HepG2 (cell line): ENCODE measurements at regions not wholly inside any gene's neighbourhood (a gene's known extent, or its start where the extent isn't known, plus 50 kb on each side); places are given as distances from the start of the nearest gene placed in this dataset.
A peak's percentile ranks its signal among the peaks of the same experiment; 100 is the strongest.

ENCODE experiments used
- ATAC-seq: fragments of 200-7000 bp; cut with Tn5 transposase; 3 replicates; pipeline ENCODE4 v1.9.1; 2020; ENCODE audit warnings: mild to moderate bottlenecking, moderate library complexity
- BruUV-seq: library from RNA; stranded (reverse); fragments of 400-500 nt; replicated peaks from 2 replicates; lab custom pipeline; 2021; lab: Mats Ljungman, UMichigan
- CTCF ChIA-PET: fragments of 300-600 bp; formaldehyde crosslinking; extraction: SDS; loops from one replicate; lab custom pipeline; 2021; ENCODE audit warnings: low total read pairs, inconsistent platforms, low intra/inter-chr PET ratio; lab: Yijun Ruan, JAX
- POLR2A ChIA-PET: fragments of 350-600 bp; sonication (Branson Sonifier 250); formaldehyde crosslinking; loops from one replicate; lab custom pipeline; 2020; ENCODE audit warnings: antibody characterized with exemption, inconsistent platforms; lab: Yijun Ruan, JAX
- DNase-seq: peaks from one replicate; pipeline ENCODE4 v3.0.0-alpha.2; 2015; ENCODE audit warnings: low spot score
- FAIRE-seq: peaks from 3 replicates; lab custom pipeline; 2011; peaks lifted over from hg19 to GRCh38; lab: Jason Lieb, UNC
- H2AFZ ChIP-seq: one replicate; pipeline ENCODE4 v1.6.1; 2011; ENCODE audit warnings: low read length, inconsistent platforms
- H3K27ac ChIP-seq: fragments of 300-600 bp; 3 replicates; pipeline ENCODE4 v1.8.0; 2011; ENCODE audit warnings: mixed run types, mild to moderate bottlenecking, mixed read lengths, low read length, inconsistent platforms; ENCODE audit not compliant: insufficient read depth; ENCODE audit errors: extremely low read length
- H3K27me3 ChIP-seq, 2 experiments: fragments of 200-600 bp in 1 of 2; 2 replicates in 1 of 2; 3 replicates in 1 of 2; pipeline versions ENCODE4 v1.6.0 to v1.8.0; 2011; ENCODE audit warnings: low read length in 2 of 2, mild to moderate bottlenecking in 2 of 2, moderate library complexity in 2 of 2, inconsistent platforms in 1 of 2; ENCODE audit not compliant: insufficient read depth in 2 of 2, control insufficient read depth in 1 of 2
- H3K36me3 ChIP-seq, 2 experiments: fragments of 200-600 bp in 1 of 2; replicated peaks in 1 of 2; 2 replicates in 1 of 2; 3 replicates in 1 of 2; pipeline versions ENCODE4 v1.5.1 to v1.8.0; 2011; ENCODE audit warnings: low read length in 2 of 2, inconsistent platforms in 1 of 2; ENCODE audit not compliant: insufficient read depth in 2 of 2, control insufficient read depth in 1 of 2
- H3K4me1 ChIP-seq: 2 replicates; pipeline ENCODE4 v1.5.1; 2012; ENCODE audit warnings: low read length, inconsistent platforms; ENCODE audit not compliant: insufficient read depth
- H3K4me2 ChIP-seq: 2 replicates; pipeline ENCODE4 v1.6.0; 2011; ENCODE audit warnings: low read depth, low read length, inconsistent platforms
- H3K4me3 ChIP-seq, 3 experiments: fragments of 200-600 bp in 1 of 3; sonication (generic), shearing (Covaris generic) in 1 of 3; replicated peaks in 1 of 3; 2 replicates each; pipeline ENCODE4 v1.5.1; 2011 to 2016; ENCODE audit warnings: low read length in 3 of 3, inconsistent platforms in 2 of 3, low read depth in 2 of 3, mild to moderate bottlenecking in 2 of 3, control low read depth in 1 of 3, mixed read lengths in 1 of 3; ENCODE audit not compliant: insufficient read depth in 1 of 3
- H3K79me2 ChIP-seq: one replicate; pipeline ENCODE4 v1.6.1; 2011; ENCODE audit warnings: low read length, inconsistent platforms; ENCODE audit not compliant: insufficient read depth
- H3K9ac ChIP-seq: 2 replicates; pipeline ENCODE4 v1.6.0; 2011; ENCODE audit warnings: mild to moderate bottlenecking, low read depth, low read length, inconsistent platforms; ENCODE audit not compliant: insufficient read depth
- H3K9me3 ChIP-seq: 2 replicates; pipeline ENCODE4 v1.5.1; 2012; ENCODE audit warnings: mild to moderate bottlenecking, low read length
- H4K20me1 ChIP-seq: 2 replicates; pipeline ENCODE4 v1.6.0; 2011; ENCODE audit warnings: inconsistent platforms, mild to moderate bottlenecking, low read length, moderate library complexity; ENCODE audit not compliant: insufficient read depth
- AGO2 ChIP-seq: fragments of 200-400 bp; formaldehyde crosslinking; optimal IDR thresholded peaks from 2 replicates; pipeline ENCODE3; 2017; ENCODE audit warnings: mild to moderate bottlenecking, low read depth, low read length, moderate library complexity
- CEBPB ChIP-seq: IDR thresholded peaks from 2 replicates; pipeline ENCODE4 v1.6.1; 2011; ENCODE audit warnings: low read depth, low read length, improper control_type of control experiment, borderline replicate concordance
- GATAD2A ChIP-seq: IDR thresholded peaks from 2 replicates; pipeline ENCODE4 v1.6.1; 2016
- ZNF263 ChIP-seq: sonication (generic); formaldehyde crosslinking; IDR thresholded peaks from 2 replicates; pipeline ENCODE4 v1.4.0; 2020; ENCODE audit warnings: missing genetic modification reagents
- ZNF746 ChIP-seq: sonication (generic); formaldehyde crosslinking; IDR thresholded peaks from 2 replicates; pipeline ENCODE4 v1.8.0; 2022; ENCODE audit warnings: mild to moderate bottlenecking, missing genetic modification reagents
- WGBS: methylation state at CpG from one replicate; pipeline ENCODE4 v1.1.6; 2017; ENCODE audit warnings: low lambda C conversion rate; 5-methylcytosine and 5-hydroxymethylcytosine counted together
- in situ Hi-C: cut with HindIII; loops from 2 replicates; pipeline ENCODE4 v1.10.0; 2017; ENCODE audit warnings: low pct_unique_long_range_greater_than_20kb; ENCODE audit not compliant: extremely low pct_ligation_motif_present
- intact Hi-C: fragments of 100-400 bp; cut with micrococcal nuclease; formaldehyde crosslinking; loops from one replicate; pipeline ENCODE4 v1.10.0; 2022; ENCODE audit not compliant: unreplicated experiment
- TF ChIP-seq, protein P1 (sequence below): sonication (generic); formaldehyde crosslinking; IDR thresholded peaks from 2 replicates; pipeline ENCODE4 v1.4.0; 2020; ENCODE audit warnings: mild to moderate bottlenecking, missing genetic modification reagents
- TF ChIP-seq, protein P2 (sequence below): sonication (generic); formaldehyde crosslinking; IDR thresholded peaks from 2 replicates; pipeline ENCODE4 v1.5.0; 2020; ENCODE audit warnings: missing genetic modification reagents

DNA sequence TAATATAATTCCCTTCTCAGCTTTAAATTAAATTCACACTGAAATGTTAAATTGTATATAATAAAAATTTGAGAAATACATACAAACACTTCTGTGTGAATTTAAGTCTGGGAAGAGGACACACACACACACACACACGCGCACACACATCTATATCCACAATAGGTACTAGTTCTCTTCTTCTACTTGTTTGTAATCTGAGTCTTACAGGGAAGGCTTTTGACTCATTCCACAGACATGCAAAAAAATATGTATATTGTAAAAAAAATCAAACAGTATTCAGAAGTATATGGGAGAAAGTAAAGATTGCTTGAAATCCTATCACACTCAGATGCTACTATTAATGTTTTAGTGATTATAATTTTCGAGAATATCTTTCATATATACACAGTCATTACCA, 276.2 kb downstream of the MDFIC start (continued):
- TF ChIP-seq, protein P1, sequence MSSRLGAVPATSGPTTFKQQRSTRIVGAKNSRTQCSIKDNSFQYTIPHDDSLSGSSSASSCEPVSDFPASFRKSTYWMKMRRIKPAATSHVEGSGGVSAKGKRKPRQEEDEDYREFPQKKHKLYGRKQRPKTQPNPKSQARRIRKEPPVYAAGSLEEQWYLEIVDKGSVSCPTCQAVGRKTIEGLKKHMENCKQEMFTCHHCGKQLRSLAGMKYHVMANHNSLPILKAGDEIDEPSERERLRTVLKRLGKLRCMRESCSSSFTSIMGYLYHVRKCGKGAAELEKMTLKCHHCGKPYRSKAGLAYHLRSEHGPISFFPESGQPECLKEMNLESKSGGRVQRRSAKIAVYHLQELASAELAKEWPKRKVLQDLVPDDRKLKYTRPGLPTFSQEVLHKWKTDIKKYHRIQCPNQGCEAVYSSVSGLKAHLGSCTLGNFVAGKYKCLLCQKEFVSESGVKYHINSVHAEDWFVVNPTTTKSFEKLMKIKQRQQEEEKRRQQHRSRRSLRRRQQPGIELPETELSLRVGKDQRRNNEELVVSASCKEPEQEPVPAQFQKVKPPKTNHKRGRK (CRISPR knock-in tag): no peak
- TF ChIP-seq ZNF746 (CRISPR knock-in tag) (no peak), AGO2 (no peak), ZNF263 (CRISPR knock-in tag) (no peak)
- TF ChIP-seq, protein P2, sequence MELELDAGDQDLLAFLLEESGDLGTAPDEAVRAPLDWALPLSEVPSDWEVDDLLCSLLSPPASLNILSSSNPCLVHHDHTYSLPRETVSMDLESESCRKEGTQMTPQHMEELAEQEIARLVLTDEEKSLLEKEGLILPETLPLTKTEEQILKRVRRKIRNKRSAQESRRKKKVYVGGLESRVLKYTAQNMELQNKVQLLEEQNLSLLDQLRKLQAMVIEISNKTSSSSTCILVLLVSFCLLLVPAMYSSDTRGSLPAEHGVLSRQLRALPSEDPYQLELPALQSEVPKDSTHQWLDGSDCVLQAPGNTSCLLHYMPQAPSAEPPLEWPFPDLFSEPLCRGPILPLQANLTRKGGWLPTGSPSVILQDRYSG (CRISPR knock-in tag): no peak
- TF ChIP-seq, all 625 proteins: peak for 0

DNA sequence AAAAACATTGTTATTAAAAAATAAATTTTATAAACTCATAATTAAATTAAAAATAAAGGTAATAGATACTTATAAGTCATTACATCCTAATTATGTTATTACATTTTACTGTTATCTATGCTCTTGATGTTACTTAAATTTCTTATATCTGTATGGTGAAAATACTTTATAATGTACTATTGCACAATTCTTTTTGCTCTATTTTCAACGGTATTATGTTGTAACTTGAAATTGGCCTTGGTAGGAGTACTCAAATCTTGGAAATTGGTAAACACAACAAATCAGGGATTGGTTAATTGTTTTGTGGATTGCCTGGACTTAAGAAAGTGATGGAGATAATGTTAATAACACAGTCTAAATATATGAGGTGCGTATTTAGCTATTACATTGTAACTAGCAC, 273.3 kb downstream of the MDFIC start:
- POLR2A ChIA-PET: no interaction called here
- intact Hi-C loops: no loop called here
- no peaks in the 10 kb centered on the region for H3K36me3 ChIP-seq
- no peak for ATAC-seq
- WGBS: 32% methylated on average over 2 of the region's 2 CpGs
- in situ Hi-C loops: no loop called here
- TF ChIP-seq CEBPB (peak; percentile 54; the same call in 1 of the 2 replicates), GATAD2A (CRISPR knock-in tag) (no peak)
- no peak overlapping the region for H3K4me3 ChIP-seq
- no peak overlapping the region for H2AFZ ChIP-seq
- H3K9ac ChIP-seq: no peak overlapping the region
- H4K20me1 ChIP-seq: no peaks in the 10 kb centered on the region
- no peak for DNase-seq
- no peak for FAIRE-seq
- no peaks in the 10 kb centered on the region for H3K4me1 ChIP-seq
- no peaks in the 10 kb centered on the region for H3K79me2 ChIP-seq
- no peaks in the 10 kb centered on the region; a peak in 1 of 5 replicates for H3K27me3 ChIP-seq
- no peak overlapping the region for H3K4me2 ChIP-seq
- peaks cover 5% of the 10 kb centered on the region; the same call in 1 of the 2 replicates for H3K9me3 ChIP-seq
- no peak overlapping the region for H3K27ac ChIP-seq
- BruUV-seq: no TSS peak
- CTCF ChIA-PET: no interaction called here
